Kidney (tissue), 13 donors: ENCODE measurements at regions not wholly inside any gene's neighbourhood (a gene's known extent, or its start where the extent isn't known, plus 50 kb on each side); places are given as distances from the start of the nearest gene placed in this dataset.
"Not testable (repeated sequence)": the region's sequence is repeated elsewhere in the genome, so short reads cannot be mapped to it uniquely, and the experiment has no call there.

Experiments
- DNase-seq, 5 donors: peaks; one replicate each; pipeline ENCODE4 v3.0.0-alpha.2; 2013 to 2020
- FAIRE-seq: peaks from 2 replicates; lab custom pipeline; 2012; peaks lifted over from hg19 to GRCh38; lab: Jason Lieb, UNC
- H3K27ac ChIP-seq, 2 donors: one replicate each; pipeline ENCODE4 v1.7.0; 2013; ENCODE audit warnings: low read depth in 2 of 2, low read length in 2 of 2, inconsistent platforms in 1 of 2
- H3K27me3 ChIP-seq: one replicate; pipeline ENCODE4 v1.7.1; 2013; ENCODE audit warnings: low read length, inconsistent platforms; ENCODE audit not compliant: control insufficient read depth, insufficient read depth
- H3K36me3 ChIP-seq, 3 donors: one replicate each; pipeline versions ENCODE4 v1.7.0 to v1.7.1; 2013; ENCODE audit warnings: low read length in 3 of 3, control low read depth in 1 of 3, inconsistent platforms in 1 of 3; ENCODE audit not compliant: insufficient read depth in 3 of 3, control insufficient read depth in 2 of 3
- H3K4me1 ChIP-seq, 3 donors: one replicate each; pipeline versions ENCODE4 v1.7.0 to v1.7.1; 2013; ENCODE audit warnings: low read length in 3 of 3, inconsistent platforms in 1 of 3, low read depth in 1 of 3; ENCODE audit not compliant: control insufficient read depth in 2 of 3, insufficient read depth in 2 of 3
- H3K4me3 ChIP-seq, 3 donors: one replicate each; pipeline versions ENCODE4 v1.7.0 to v1.8.1; 2013; ENCODE audit warnings: low read length in 3 of 3, control low read depth in 1 of 3, inconsistent platforms in 1 of 3
- H3K9ac ChIP-seq, 3 donors: one replicate each; pipeline versions ENCODE4 v1.7.0 to v1.7.1; 2013; ENCODE audit warnings: low read length in 3 of 3, control low read depth in 1 of 3, inconsistent platforms in 1 of 3
- H3K9me3 ChIP-seq, 3 donors: one replicate each; pipeline versions ENCODE4 v1.7.0 to v1.7.1; 2013; ENCODE audit warnings: low read length in 3 of 3, control low read depth in 1 of 3, inconsistent platforms in 1 of 3; ENCODE audit not compliant: control insufficient read depth in 2 of 3, insufficient read depth in 1 of 3
- intact Hi-C: fragments of 100-400 bp; cut with DNase I; formaldehyde crosslinking; loops from one replicate; pipeline ENCODE4 v1.11.1; 2022
- TF ChIP-seq, protein P1 (sequence below): IDR thresholded peaks from 3 replicates; pipeline ENCODE4 v1.5.1; 2012; ENCODE audit warnings: mild to moderate bottlenecking, moderate library complexity, borderline replicate concordance; ENCODE audit not compliant: insufficient read depth; ENCODE audit errors: extremely low read depth
- donor health status: control.
- donor health status: control.
- donor health status: control.
- donor health status: control.
- donor health status: control.
- donor health status: DM: yes; HTN: yes; CAD: no.
- donor health status: Normal renal cell carcinoma (clear cell type).

DNA sequence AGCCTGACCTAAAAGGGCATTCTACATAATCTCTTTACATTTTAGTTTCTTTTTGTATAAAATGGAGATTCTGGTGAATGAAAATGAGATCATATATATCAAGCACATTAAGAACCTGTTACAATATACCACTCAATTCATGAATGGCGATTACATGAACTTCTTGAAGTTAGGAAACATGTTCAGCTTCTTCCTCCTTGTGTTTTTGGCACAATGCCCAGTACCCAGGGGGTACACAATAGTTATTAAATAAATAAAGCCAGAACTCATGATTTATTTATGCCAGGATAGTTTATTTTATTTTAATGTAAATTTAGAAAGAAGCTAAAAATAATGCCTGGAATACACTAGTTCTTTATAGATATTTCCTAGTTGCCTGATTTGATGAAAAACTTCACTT is 186.0 kb upstream of the PTGFR start:
- no peaks in the 10 kb centered on the region for H3K27me3 ChIP-seq
- FAIRE-seq (no peak), DNase-seq (no peak)
- H3K36me3 ChIP-seq: no peaks in the 10 kb centered on the region
- intact Hi-C loops: no loop called here
- H3K9me3 ChIP-seq: no peaks in the 10 kb centered on the region
- no peak overlapping the region for H3K27ac ChIP-seq
- no peaks in the 10 kb centered on the region for H3K4me1 ChIP-seq
- H3K9ac ChIP-seq: no peak overlapping the region
- TF ChIP-seq, protein P1, sequence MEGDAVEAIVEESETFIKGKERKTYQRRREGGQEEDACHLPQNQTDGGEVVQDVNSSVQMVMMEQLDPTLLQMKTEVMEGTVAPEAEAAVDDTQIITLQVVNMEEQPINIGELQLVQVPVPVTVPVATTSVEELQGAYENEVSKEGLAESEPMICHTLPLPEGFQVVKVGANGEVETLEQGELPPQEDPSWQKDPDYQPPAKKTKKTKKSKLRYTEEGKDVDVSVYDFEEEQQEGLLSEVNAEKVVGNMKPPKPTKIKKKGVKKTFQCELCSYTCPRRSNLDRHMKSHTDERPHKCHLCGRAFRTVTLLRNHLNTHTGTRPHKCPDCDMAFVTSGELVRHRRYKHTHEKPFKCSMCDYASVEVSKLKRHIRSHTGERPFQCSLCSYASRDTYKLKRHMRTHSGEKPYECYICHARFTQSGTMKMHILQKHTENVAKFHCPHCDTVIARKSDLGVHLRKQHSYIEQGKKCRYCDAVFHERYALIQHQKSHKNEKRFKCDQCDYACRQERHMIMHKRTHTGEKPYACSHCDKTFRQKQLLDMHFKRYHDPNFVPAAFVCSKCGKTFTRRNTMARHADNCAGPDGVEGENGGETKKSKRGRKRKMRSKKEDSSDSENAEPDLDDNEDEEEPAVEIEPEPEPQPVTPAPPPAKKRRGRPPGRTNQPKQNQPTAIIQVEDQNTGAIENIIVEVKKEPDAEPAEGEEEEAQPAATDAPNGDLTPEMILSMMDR: no peak
- H3K4me3 ChIP-seq: no peak overlapping the region

DNA sequence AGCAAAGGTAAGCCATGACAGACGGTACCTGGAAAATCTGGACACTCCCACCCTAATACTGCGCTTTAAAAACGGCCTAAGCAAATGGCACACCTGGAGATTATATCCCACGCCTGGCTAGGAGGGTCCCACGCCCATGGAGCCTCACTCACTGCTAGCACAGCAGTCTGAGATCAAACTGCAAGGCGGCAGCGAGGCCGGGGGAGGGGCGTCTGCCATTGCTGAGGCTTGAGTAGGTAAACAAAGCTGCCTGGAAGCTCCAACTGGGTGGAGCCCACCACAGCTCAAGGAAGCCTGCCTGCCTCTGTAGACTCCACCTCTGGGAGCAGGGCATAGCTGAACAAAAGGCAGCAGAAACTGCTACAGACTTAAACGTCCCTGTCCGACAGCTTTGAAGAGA is 180.5 kb upstream of the PTGFR start:
- H3K9ac ChIP-seq, intact Hi-C loops: not testable (repeated sequence)

DNA sequence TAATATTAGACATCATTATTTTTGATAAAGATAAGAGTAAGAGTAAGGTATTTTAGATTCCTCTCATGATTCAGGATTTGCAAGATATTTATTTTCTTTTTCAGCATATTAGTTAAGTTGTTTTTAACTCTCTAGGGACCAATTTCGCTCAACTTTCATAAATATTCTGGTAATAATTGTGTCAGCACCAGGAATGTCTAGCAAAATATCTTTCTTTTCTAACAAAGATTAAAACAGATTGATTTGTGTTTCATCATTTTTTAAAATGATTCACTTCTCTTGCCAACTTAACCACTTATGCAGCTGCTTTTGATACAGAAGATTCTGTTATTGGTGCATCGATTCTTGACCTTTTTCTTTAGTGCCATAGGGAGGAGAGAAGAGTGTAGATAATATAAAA is 172.8 kb upstream of the PTGFR start:
- Histone ChIP-seq H3K4me1 (no peaks in the 10 kb centered on the region), H3K9me3 (no peaks in the 10 kb centered on the region), H3K27ac (no peak overlapping the region), H3K27me3 (no peaks in the 10 kb centered on the region), H3K4me3 (no peak overlapping the region), H3K36me3 (no peaks in the 10 kb centered on the region), H3K9ac (no peak overlapping the region)
- no peak for FAIRE-seq
- DNase-seq: no peak
- TF ChIP-seq, protein P1: no peak
- intact Hi-C loops: no loop called here

More for the DNA sequence above, 180.5 kb upstream of the PTGFR start:
- H3K4me1 ChIP-seq, FAIRE-seq, H3K4me3 ChIP-seq, H3K9me3 ChIP-seq, H3K27me3 ChIP-seq, H3K36me3 ChIP-seq, DNase-seq, H3K27ac ChIP-seq: not testable (repeated sequence)

DNA sequence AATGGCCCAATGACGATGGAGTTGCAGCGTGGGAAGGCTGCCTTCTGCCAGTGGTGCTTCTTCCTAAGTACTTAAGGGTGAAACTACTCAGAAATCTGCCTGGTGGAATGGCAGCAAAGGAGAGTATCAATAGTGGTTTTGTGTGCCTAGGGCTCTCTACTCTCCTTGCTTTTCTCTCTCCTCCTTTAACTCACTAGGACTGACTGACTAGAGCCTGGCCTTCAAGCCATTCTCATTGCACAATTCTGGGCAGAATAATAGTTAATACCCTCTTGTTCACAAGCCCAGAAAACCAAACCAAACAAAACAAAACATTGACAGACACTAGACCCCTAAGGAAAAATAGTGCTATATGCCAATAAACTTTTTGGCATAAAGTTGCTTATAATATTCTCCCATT is 171.2 kb upstream of the PTGFR start:
- no peaks in the 10 kb centered on the region for H3K36me3 ChIP-seq
- no peaks in the 10 kb centered on the region for H3K4me1 ChIP-seq
- H3K9me3 ChIP-seq: no peaks in the 10 kb centered on the region
- H3K27me3 ChIP-seq: no peaks in the 10 kb centered on the region
- H3K9ac ChIP-seq: no peak overlapping the region
- no peak overlapping the region for H3K27ac ChIP-seq
- intact Hi-C loops: no loop called here
- no peak for DNase-seq
- H3K4me3 ChIP-seq: no peak overlapping the region
- no peak for FAIRE-seq
- TF ChIP-seq, protein P1: no peak
